Pancreas (tissue), 10 donors: ENCODE measurements at regions not wholly inside any gene's neighbourhood (a gene's known extent, or its start where the extent isn't known, plus 50 kb on each side); places are given as distances from the start of the nearest gene placed in this dataset.

Experiments
- ATAC-seq, 4 donors: fragments of 200-7000 bp; cut with Tn5 transposase; one replicate each; pipeline versions ENCODE4 v1.8.0 to v1.9.1; 2020; ENCODE audit warnings: mild to moderate bottlenecking in 4 of 4, moderate library complexity in 4 of 4
- DNase-seq, 6 donors: peaks; one replicate each; pipeline ENCODE4 v3.0.0-alpha.2; 2020
- FAIRE-seq: peaks from 2 replicates; lab custom pipeline; 2012; peaks lifted over from hg19 to GRCh38; lab: Jason Lieb, UNC
- H3K27ac ChIP-seq, 4 donors: fragments of 200-600 bp; sonication (generic); 1 replicate in 3 of 4; 2 replicates in 1 of 4; pipeline versions ENCODE4 v1.5.0 to v1.8.0; 2020
- H3K27me3 ChIP-seq, 4 donors: fragments of 200-600 bp; one replicate each; pipeline ENCODE4 v1.8.0; 2021
- H3K36me3 ChIP-seq, 3 donors: fragments of 200-600 bp; sonication (generic) in 1 of 3; one replicate each; pipeline versions ENCODE4 v1.5.0 to v1.8.0; 2020 to 2021
- H3K4me1 ChIP-seq, 3 donors: fragments of 200-600 bp; one replicate each; pipeline ENCODE4 v1.8.0; 2021
- H3K4me3 ChIP-seq, 4 donors: fragments of 200-600 bp; sonication (generic) in 2 of 4; one replicate each; pipeline versions ENCODE4 v1.5.0 to v1.8.0; 2020 to 2021
- H3K9me3 ChIP-seq, 4 donors: fragments of 200-600 bp; one replicate each; pipeline ENCODE4 v1.8.0; 2021
- CTCF ChIP-seq, 4 donors: fragments of 200-600 bp; sonication (generic) in 3 of 4; IDR thresholded peaks; one replicate each; pipeline versions ENCODE4 v1.5.0 to v1.8.0; 2021; ENCODE audit warnings: antibody characterized with exemption in 4 of 4
- WGBS, 2 donors: extraction: QIAGEN DNeasy Blood & Tissue Kit; methylation state at CpG; one replicate each; pipeline ENCODE4 v1.1.7; 2013; 5-methylcytosine and 5-hydroxymethylcytosine counted together
- intact Hi-C, 3 donors: fragments of 100-400 bp; cut with DNase I; formaldehyde crosslinking; loops; one replicate each; pipeline versions ENCODE4 v1.11.1 to v1.14.2; 2022
- donor health status: healthy with polysubstance abuse.
- donor health status: DM: no; HTN: no; CAD: no; lungs with moderate emphysema.
- donor health status: DM: no; HTN: no; CAD: no.
- donor health status: control.
- donor health status: control.
- donor health status: Bipolar disorder and iron deficiency.
- donor health status: DM: yes; HTN: yes; CAD: no.
- donor health status: DM: no; HTN: no; CAD: no.
- donor health status: DM: no; HTN: no; CAD: no.
- donor health status: DM: yes; HTN: yes; CAD: no.

GRCh38 chr18:28281400-28281799 lies 104.5 kb upstream of the CDH2 start:
- TF ChIP-seq CTCF (IDR thresholded peaks at IDR 0.05), result no peak
- intact Hi-C loops, result no loop called here
- ATAC-seq (no peak), DNase-seq (no peak), FAIRE-seq (no peak)
- 32 to 40% methylated on average over 2 of the region's 2 CpGs for WGBS, 2 donors
- Histone ChIP-seq H3K4me1 (no peaks in the 10 kb centered on the region), H3K9me3 (no peaks in the 10 kb centered on the region), H3K4me3 (no peak overlapping the region), H3K27me3 (no peaks in the 10 kb centered on the region), H3K36me3 (no peaks in the 10 kb centered on the region), H3K27ac (no peak overlapping the region)

GRCh38 chr18:28269750-28270149 lies 92.8 kb upstream of the CDH2 start:
- H3K4me1 ChIP-seq, result no peaks in the 10 kb centered on the region
- H3K27me3 ChIP-seq, result no peaks in the 10 kb centered on the region
- DNase-seq, result no peak
- no peak for TF ChIP-seq CTCF (IDR thresholded peaks at IDR 0.05)
- intact Hi-C loops, result no loop called here
- no peak overlapping the region for H3K27ac ChIP-seq
- H3K36me3 ChIP-seq, result no peaks in the 10 kb centered on the region
- no peak overlapping the region for H3K4me3 ChIP-seq
- no peak for FAIRE-seq
- no peak for ATAC-seq
- WGBS, 2 donors, result 50 to 57% methylated on average over 2 of the region's 2 CpGs
- H3K9me3 ChIP-seq, result no peaks in the 10 kb centered on the region

- WGBS, 2 donors, result 32 to 50% methylated on average over 4 of the region's 4 CpGs
- ATAC-seq (no peak), DNase-seq (no peak), FAIRE-seq (no peak)
- TF ChIP-seq CTCF (IDR thresholded peaks at IDR 0.05), result no peak
- no peak overlapping the region for H3K27ac ChIP-seq
- H3K9me3 ChIP-seq, result no peaks in the 10 kb centered on the region
- no peak overlapping the region for H3K4me3 ChIP-seq
- intact Hi-C loops, result no loop called here
- H3K4me1 ChIP-seq, result no peaks in the 10 kb centered on the region
- H3K36me3 ChIP-seq, result no peaks in the 10 kb centered on the region
- H3K27me3 ChIP-seq, result no peaks in the 10 kb centered on the region
Measured at GRCh38 chr18:28267878-28268625, 91.1 kb upstream of the CDH2 start.

- no peaks in the 10 kb centered on the region for H3K36me3 ChIP-seq
- intact Hi-C loops, result no loop called here
- 40 to 47% methylated on average over 2 of the region's 2 CpGs for WGBS, 2 donors
- no peak for DNase-seq
- no peak for FAIRE-seq
- no peaks in the 10 kb centered on the region for H3K27me3 ChIP-seq
- H3K9me3 ChIP-seq, result no peaks in the 10 kb centered on the region
- H3K27ac ChIP-seq, result no peak overlapping the region
- no peak overlapping the region for H3K4me3 ChIP-seq
- ATAC-seq, result no peak
- H3K4me1 ChIP-seq, result no peaks in the 10 kb centered on the region
- TF ChIP-seq CTCF (IDR thresholded peaks at IDR 0.05), result no peak
Measured at GRCh38 chr18:28267276-28267675, 90.3 kb upstream of the CDH2 start.

GRCh38 chr18:28256166-28256565 lies 79.2 kb upstream of the CDH2 start:
- DNase-seq (no peak), ATAC-seq (no peak), FAIRE-seq (no peak)
- WGBS, 2 donors, result 34 to 41% methylated on average over 2 of the region's 2 CpGs
- intact Hi-C loops, result no loop called here
- no peak for TF ChIP-seq CTCF (IDR thresholded peaks at IDR 0.05)
- no peak overlapping the region for H3K4me3 ChIP-seq
- H3K4me1 ChIP-seq, result no peaks in the 10 kb centered on the region
- H3K27me3 ChIP-seq, result no peaks in the 10 kb centered on the region
- no peak overlapping the region for H3K27ac ChIP-seq
- no peaks in the 10 kb centered on the region for H3K36me3 ChIP-seq
- H3K9me3 ChIP-seq, result no peaks in the 10 kb centered on the region
